ENCODE measurements at regions not wholly inside any gene's neighbourhood (a gene's known extent, or its start where the extent isn't known, plus 50 kb on each side); places are given as distances from the start of the nearest gene placed in this dataset.

- DNase-seq: no peak
These were observed 154.9 kb upstream of the ARHGAP28 start for GRCh38 chr18:6574631-6575030.

- no peak for DNase-seq
These were observed 153.6 kb upstream of the ARHGAP28 start for GRCh38 chr18:6575908-6576307.

DNA sequence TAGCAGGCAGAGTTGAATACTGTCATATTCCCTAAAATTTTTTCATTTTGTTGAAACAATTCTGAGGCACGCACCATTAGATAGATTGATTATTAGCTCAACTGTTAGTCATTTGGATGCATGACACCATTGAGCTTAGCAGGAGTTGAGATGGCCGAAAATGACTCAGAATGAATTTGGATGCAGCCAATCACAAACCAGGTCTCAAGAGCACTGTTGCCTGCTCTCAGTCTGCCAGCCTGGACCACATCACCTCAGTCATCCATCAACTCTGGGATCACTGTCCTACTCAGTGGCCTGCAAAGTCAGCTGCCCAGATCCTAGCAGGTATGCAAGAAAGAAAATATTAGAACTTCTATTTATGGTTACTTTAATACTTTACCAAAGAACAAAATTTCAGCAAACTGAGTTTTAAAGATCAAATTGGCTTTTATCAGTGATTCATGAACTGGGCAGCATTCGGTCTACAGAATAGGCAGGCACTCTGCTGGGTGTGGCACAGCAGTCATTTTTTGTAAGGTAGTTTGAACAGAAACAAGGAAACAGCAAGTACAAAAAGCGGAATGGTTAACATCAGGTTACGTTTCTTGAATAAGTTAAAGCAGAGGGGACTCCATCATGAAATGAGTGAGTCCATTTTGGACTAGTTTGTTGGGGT is 152.7 kb upstream of the ARHGAP28 start:
- DNase-seq: no peak

- DNase-seq: no peak
These were observed 150.8 kb upstream of the ARHGAP28 start for GRCh38 chr18:6578686-6579085.

GRCh38 chr18:6579486-6579885 is 150.0 kb upstream of the ARHGAP28 start:
- no peak for DNase-seq

DNA sequence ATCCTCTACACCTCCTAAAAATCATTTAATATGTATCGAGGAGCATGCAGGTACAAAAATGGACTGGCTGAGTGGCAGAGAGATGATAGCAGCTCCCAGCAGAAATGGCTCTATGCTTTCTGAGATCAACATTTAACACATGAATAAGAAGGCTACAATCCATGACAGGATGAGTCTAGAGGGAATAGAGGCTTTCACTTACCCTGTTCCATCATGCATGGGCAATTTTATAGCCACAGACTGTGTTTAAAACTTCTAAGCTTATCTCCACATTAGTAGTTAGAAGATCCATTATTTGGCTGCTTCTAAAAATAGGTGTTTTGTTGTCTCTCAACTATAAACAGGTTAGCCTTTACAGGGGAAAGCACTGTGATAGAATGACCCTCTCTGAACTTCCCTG is 149.1 kb upstream of the ARHGAP28 start:
- DNase-seq: no peak

GRCh38 chr18:6589923-6590322 is 139.6 kb upstream of the ARHGAP28 start:
- no peak for DNase-seq

- DNase-seq: no peak
These were observed 139.2 kb upstream of the ARHGAP28 start for GRCh38 chr18:6590326-6590725.

- DNase-seq: no peak
These were observed 138.0 kb upstream of the ARHGAP28 start for GRCh38 chr18:6591491-6591890.

DNA sequence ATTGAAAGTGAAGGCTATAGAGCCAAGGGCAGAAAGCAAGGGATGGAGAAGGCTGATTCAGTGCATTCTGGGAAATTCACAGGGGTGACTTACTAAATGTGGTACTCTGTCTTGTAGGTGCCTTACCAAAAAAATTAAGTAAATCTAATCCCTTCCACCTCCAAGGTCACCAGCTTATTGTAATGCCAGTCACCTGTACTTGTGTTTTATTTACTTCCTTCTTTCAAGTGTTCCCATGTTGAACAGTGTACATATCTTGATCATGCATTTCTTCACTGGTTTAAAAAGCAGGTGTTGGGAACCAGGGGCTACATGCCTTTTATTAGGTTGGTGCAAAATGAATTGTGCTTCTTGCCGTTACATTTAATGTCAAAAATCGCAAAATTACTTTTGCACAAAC is 137.0 kb upstream of the ARHGAP28 start:
- DNase-seq: no peak

DNA sequence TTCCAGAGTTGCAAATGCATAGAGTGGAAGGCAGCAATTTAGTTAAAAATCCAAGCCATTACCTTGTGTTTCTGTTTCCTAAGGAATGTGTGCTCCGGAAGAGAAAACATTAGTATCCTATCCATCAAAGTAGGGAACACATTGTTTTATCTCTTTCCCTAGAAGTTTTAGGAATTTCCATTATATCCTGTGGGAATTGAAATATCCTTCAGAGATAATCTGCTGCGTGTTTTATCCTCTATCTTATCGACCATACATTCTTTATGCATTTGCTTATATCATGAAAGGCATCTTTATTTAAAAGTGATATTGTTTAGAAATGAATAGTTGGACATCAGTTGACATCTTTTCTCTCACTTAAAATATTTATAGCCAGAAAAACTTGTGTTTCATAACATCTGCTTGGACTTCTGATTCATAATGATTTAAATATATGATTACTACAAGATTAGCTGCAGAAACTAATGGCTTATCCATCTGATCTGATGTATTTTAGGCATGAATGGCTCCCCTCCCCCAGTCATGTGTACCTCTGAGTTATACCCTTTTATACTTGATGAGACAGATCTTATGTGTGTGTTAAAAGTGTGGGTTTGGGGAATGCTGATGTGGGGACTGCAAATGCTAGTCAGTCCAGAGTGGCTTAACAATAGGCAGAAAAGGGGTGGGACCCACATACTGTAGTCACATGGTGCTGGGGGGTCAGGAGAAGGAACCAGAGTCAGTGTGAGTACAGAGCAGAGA is 136.2 kb upstream of the ARHGAP28 start:
- DNase-seq: no peak

- no peak for DNase-seq
These were observed 133.8 kb upstream of the ARHGAP28 start for GRCh38 chr18:6595666-6596065.

- DNase-seq: no peak
These were observed 130.9 kb upstream of the ARHGAP28 start for GRCh38 chr18:6598657-6599056.

DNA sequence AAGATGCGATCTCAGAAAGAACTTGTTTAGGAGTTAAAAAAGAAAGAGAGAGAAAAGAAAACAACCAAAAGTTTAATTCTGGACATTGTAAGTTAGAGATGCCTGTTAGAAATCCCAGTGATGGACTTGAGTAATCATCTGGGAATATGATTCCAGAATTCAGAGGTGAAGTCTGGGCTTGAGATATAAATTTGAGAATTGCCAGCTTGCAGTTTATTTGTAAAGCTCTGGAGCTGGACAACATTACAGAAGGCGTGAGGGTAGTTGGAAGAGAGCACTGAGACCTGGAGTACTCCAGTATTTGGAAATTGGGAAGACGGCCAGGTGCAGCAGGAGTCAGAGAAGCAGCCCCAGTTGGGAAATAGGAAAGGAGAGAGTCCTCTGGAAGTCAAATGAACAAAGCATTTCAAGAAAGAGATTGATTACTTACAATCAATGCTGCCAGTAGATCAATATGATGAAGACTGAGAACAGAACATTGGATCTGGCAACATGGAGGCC is 128.8 kb upstream of the ARHGAP28 start:
- no peak for DNase-seq

- DNase-seq: no peak
These were observed 128.3 kb upstream of the ARHGAP28 start for GRCh38 chr18:6601241-6601640.

DNA sequence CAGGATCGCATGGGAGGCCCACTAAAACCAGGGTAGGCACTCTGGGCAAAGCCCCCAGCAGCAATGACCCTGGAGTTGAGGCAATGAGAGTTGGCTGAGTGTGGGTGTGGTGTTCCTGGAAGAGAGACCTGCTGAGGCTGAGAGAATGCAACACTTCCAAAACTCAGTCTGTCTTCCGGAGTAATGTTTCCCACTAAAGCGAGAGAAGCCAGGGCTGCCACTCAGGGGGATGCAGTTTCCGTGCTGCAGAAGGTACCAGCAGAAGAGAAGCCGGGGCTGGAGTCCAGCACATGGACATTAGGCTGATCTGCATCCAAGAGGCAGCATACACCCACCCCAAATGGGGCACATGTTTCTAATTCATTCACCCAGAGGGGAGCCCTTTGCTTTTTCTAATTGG is 127.2 kb upstream of the ARHGAP28 start:
- no peak for DNase-seq

- no peak for DNase-seq
These were observed 125.0 kb upstream of the ARHGAP28 start for GRCh38 chr18:6604573-6604941.

DNA sequence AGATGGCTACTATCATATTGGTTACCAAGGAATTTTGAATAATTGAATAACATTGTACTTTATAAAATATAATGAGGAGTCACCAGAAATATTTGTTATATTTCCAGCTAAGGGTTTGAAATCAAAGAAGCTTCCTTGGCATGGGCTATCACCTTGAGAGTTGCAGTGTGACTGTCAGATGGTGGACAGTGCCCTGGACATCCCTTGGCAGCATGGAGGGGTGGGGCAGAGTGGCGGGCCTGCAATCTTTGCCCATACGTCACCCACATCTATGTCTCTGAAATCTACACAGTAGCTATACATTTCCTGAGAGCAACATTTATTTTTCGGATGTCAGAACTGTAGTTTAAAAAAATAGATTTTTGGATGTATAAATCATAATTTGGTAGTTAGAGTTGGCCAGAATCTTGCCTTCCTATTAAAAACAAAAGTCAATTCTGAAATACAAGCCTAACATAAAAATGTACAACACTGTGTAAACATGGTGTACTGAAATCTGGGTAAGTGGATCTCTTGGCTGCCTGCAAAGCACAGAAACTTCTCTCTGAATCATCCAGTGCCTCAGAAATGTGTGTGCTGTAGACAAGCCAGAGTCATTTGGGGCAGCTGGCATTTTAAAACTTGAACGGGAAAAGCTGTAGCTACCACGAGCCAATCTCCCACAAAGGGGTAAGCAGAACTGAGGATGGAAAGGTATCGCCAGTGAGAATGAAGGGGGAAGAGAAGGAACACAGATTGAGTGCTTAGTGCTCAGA is 124.2 kb upstream of the ARHGAP28 start:
- DNase-seq: no peak

GRCh38 chr18:6606411-6607085 is 123.0 kb upstream of the ARHGAP28 start:
- DNase-seq: peak; percentile 24

DNA sequence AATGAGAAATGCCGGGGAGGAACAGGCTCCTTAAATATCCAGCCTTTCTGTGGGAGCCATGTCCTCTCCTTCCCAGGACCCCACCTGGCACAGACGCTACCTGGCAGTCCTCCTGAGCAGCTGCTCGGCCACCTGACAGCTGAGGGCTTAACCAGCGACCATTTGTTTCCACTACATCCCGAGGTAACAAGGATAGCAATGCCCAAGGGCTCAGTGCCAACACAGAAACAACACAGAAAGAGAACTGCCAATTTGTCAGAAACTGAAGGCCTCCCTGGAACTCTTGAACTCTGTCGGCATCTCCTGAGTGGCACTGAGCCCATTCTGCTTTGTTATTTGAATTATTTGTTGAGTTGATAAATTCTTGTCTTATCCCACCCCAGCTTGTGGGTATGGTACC is 122.2 kb upstream of the ARHGAP28 start:
- DNase-seq: no peak

DNA sequence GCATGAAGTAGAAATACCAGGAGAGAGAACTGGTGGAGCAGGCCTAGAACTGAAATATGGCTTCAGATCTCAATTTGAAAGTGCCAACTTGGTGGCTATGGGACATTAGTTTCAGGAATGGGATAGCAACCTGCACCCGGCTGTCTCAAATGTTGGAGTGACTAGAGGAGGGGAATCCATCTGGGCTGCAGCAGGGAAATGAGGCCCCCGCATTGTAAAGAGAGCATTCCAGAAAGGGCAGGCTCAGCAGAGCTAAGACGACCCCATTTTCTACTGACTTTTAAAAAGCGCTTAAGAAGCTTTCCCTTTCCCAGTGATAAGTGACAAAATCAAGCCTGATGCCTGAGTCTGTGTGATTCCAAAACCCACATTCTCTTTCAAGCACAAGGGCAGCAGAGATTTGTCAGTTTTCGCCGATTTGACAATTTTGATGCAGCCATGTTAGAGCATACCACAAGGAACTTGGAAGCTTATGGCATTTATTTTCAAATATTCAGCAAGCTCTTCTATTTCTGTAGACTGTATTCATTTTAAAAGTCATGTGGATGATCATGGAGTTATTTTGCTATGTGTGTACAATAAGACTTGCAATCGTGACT is 119.8 kb upstream of the ARHGAP28 start:
- no peak for DNase-seq

- no peak for DNase-seq
These were observed 119.0 kb upstream of the ARHGAP28 start for GRCh38 chr18:6610466-6610865.

- DNase-seq: no peak
These were observed 115.9 kb upstream of the ARHGAP28 start for GRCh38 chr18:6613581-6613980.
